HUES6 (cell line): ENCODE measurements at regions not wholly inside any gene's neighbourhood (a gene's known extent, or its start where the extent isn't known, plus 50 kb on each side); places are given as distances from the start of the nearest gene placed in this dataset.

ENCODE experiments used
- H3K27ac ChIP-seq: 2 replicates; pipeline ENCODE4 v1.7.0; 2013; ENCODE audit warnings: low read depth, mild to moderate bottlenecking, low read length, inconsistent platforms
- H3K27me3 ChIP-seq: 2 replicates; pipeline ENCODE4 v1.6.1; 2013; ENCODE audit warnings: low read length; ENCODE audit not compliant: control insufficient read depth, insufficient read depth
- H3K36me3 ChIP-seq: 2 replicates; pipeline ENCODE4 v1.6.1; 2013; ENCODE audit warnings: low read length; ENCODE audit not compliant: control insufficient read depth, insufficient read depth
- H3K4me1 ChIP-seq: 2 replicates; pipeline ENCODE4 v1.6.1; 2013; ENCODE audit warnings: low read length; ENCODE audit not compliant: control insufficient read depth, insufficient read depth
- H3K4me3 ChIP-seq: 2 replicates; pipeline ENCODE4 v1.5.1; 2013; ENCODE audit warnings: low read depth, low read length
- H3K9ac ChIP-seq: one replicate; pipeline ENCODE4 v1.6.1; 2013; ENCODE audit warnings: mild to moderate bottlenecking, low read length
- H3K9me3 ChIP-seq: 2 replicates; pipeline ENCODE4 v1.6.1; 2013; ENCODE audit warnings: low read depth, low read length; ENCODE audit not compliant: control insufficient read depth, insufficient read depth

GRCh38 chr10:124217906-124218804 lies 124.8 kb upstream of the CHST15 start:
- no peaks in the 10 kb centered on the region for H3K36me3 ChIP-seq
- H3K27me3 ChIP-seq, result no peaks in the 10 kb centered on the region
- no peak overlapping the region for H3K27ac ChIP-seq
- no peak overlapping the region for H3K9ac ChIP-seq
- peaks cover 12% of the 10 kb centered on the region; the same call in 1 of the 2 replicates for H3K4me1 ChIP-seq
- H3K4me3 ChIP-seq, result no peak overlapping the region
- H3K9me3 ChIP-seq, result no peaks in the 10 kb centered on the region

GRCh38 chr10:124217031-124217430 lies 123.6 kb upstream of the CHST15 start:
- H3K9me3 ChIP-seq, result no peaks in the 10 kb centered on the region
- H3K27me3 ChIP-seq, result no peaks in the 10 kb centered on the region
- no peak overlapping the region for H3K9ac ChIP-seq
- H3K36me3 ChIP-seq, result no peaks in the 10 kb centered on the region
- H3K4me3 ChIP-seq, result no peak overlapping the region
- H3K4me1 ChIP-seq, result peaks cover 6% of the 10 kb centered on the region; the same call in 1 of the 2 replicates
- no peak overlapping the region for H3K27ac ChIP-seq

- Histone ChIP-seq H3K9me3 (0 out of 2 replicates have a peak, but pooled peaks cover 5% of the 10 kb centered on the region), H3K36me3 (no peaks in the 10 kb centered on the region), H3K27me3 (no peaks in the 10 kb centered on the region), H3K27ac (no peak overlapping the region), H3K4me1 (no peaks in the 10 kb centered on the region), H3K9ac (no peak overlapping the region), H3K4me3 (no peak overlapping the region)
Measured at GRCh38 chr10:124214610-124215375, 121.4 kb upstream of the CHST15 start.

GRCh38 chr10:124213899-124214510 lies 120.6 kb upstream of the CHST15 start:
- Histone ChIP-seq H3K4me3 (no peak overlapping the region), H3K36me3 (no peaks in the 10 kb centered on the region), H3K27ac (no peak overlapping the region), H3K4me1 (no peaks in the 10 kb centered on the region), H3K9me3 (0 out of 2 replicates have a peak, but pooled peaks cover 5% of the 10 kb centered on the region), H3K9ac (no peak overlapping the region), H3K27me3 (no peaks in the 10 kb centered on the region)

- no peaks in the 10 kb centered on the region for H3K4me1 ChIP-seq
Measured at GRCh38 chr10:124213471-124213870, 120.1 kb upstream of the CHST15 start.

GRCh38 chr10:124212702-124213101 lies 119.3 kb upstream of the CHST15 start:
- Histone ChIP-seq H3K36me3 (no peaks in the 10 kb centered on the region), H3K9ac (no peak overlapping the region), H3K4me1 (no peaks in the 10 kb centered on the region), H3K9me3 (peaks cover 8% of the 10 kb centered on the region; the same call in 1 of the 2 replicates), H3K4me3 (no peak overlapping the region), H3K27me3 (no peaks in the 10 kb centered on the region), H3K27ac (no peak overlapping the region)

More at GRCh38 chr10:124213471-124213870, 120.1 kb upstream of the CHST15 start:
- Histone ChIP-seq H3K9ac (no peak overlapping the region), H3K4me3 (no peak overlapping the region), H3K27me3 (no peaks in the 10 kb centered on the region), H3K27ac (no peak overlapping the region), H3K36me3 (no peaks in the 10 kb centered on the region), H3K9me3 (0 out of 2 replicates have a peak, but pooled peaks cover 5% of the 10 kb centered on the region)

GRCh38 chr10:124211921-124212320 lies 118.5 kb upstream of the CHST15 start:
- H3K4me1 ChIP-seq, result no peaks in the 10 kb centered on the region
- H3K9ac ChIP-seq, result no peak overlapping the region
- no peaks in the 10 kb centered on the region for H3K36me3 ChIP-seq
- H3K27ac ChIP-seq, result no peak overlapping the region
- H3K9me3 ChIP-seq, result peaks cover 15% of the 10 kb centered on the region
- H3K27me3 ChIP-seq, result no peaks in the 10 kb centered on the region
- no peak overlapping the region for H3K4me3 ChIP-seq

- Histone ChIP-seq H3K27me3 (no peaks in the 10 kb centered on the region), H3K4me3 (no peak overlapping the region), H3K36me3 (no peaks in the 10 kb centered on the region), H3K9ac (no peak overlapping the region), H3K27ac (no peak overlapping the region), H3K4me1 (no peaks in the 10 kb centered on the region), H3K9me3 (peaks cover 15% of the 10 kb centered on the region)
Measured at GRCh38 chr10:124210263-124210662, 116.9 kb upstream of the CHST15 start.

GRCh38 chr10:124207391-124207790 lies 114.0 kb upstream of the CHST15 start:
- no peak overlapping the region for H3K27ac ChIP-seq
- H3K9ac ChIP-seq, result no peak overlapping the region
- peaks cover 19% of the 10 kb centered on the region for H3K9me3 ChIP-seq
- H3K4me1 ChIP-seq, result no peaks in the 10 kb centered on the region
- no peaks in the 10 kb centered on the region for H3K36me3 ChIP-seq
- no peaks in the 10 kb centered on the region for H3K27me3 ChIP-seq
- no peak overlapping the region for H3K4me3 ChIP-seq

- no peak overlapping the region for H3K9ac ChIP-seq
- H3K4me1 ChIP-seq, result no peaks in the 10 kb centered on the region
- no peaks in the 10 kb centered on the region for H3K27me3 ChIP-seq
- H3K27ac ChIP-seq, result no peak overlapping the region
- no peaks in the 10 kb centered on the region for H3K36me3 ChIP-seq
- peaks cover 19% of the 10 kb centered on the region for H3K9me3 ChIP-seq
- H3K4me3 ChIP-seq, result no peak overlapping the region
Measured at GRCh38 chr10:124206616-124207015, 113.2 kb upstream of the CHST15 start.
